ENCODE measurements at regions not wholly inside any gene's neighbourhood (a gene's known extent, or its start where the extent isn't known, plus 50 kb on each side); places are given as distances from the start of the nearest gene placed in this dataset.
"Not testable (repeated sequence)": the region's sequence is repeated elsewhere in the genome, so short reads cannot be mapped to it uniquely, and the experiment has no call there.

- no peak for DNase-seq
- H3K27me3 ChIP-seq, result no peaks in the 10 kb centered on the region
- intact Hi-C loops (cut with DNase I; ENCODE audit: low total_unique reads), result no loop called here
- TF ChIP-seq, protein P1, sequence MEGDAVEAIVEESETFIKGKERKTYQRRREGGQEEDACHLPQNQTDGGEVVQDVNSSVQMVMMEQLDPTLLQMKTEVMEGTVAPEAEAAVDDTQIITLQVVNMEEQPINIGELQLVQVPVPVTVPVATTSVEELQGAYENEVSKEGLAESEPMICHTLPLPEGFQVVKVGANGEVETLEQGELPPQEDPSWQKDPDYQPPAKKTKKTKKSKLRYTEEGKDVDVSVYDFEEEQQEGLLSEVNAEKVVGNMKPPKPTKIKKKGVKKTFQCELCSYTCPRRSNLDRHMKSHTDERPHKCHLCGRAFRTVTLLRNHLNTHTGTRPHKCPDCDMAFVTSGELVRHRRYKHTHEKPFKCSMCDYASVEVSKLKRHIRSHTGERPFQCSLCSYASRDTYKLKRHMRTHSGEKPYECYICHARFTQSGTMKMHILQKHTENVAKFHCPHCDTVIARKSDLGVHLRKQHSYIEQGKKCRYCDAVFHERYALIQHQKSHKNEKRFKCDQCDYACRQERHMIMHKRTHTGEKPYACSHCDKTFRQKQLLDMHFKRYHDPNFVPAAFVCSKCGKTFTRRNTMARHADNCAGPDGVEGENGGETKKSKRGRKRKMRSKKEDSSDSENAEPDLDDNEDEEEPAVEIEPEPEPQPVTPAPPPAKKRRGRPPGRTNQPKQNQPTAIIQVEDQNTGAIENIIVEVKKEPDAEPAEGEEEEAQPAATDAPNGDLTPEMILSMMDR (IDR thresholded peaks at IDR 0.05), result no peak
- TF ChIP-seq POLR2A (IDR thresholded peaks at IDR 0.05), result no peak
- 51 to 59% methylated on average over 3 of the region's 3 CpGs for WGBS, 2 donors
- no peaks in the 10 kb centered on the region for H3K36me3 ChIP-seq (ENCODE audit: low read depth, missing control alignments)
- no peak overlapping the region for H3K4me3 ChIP-seq
- no peak overlapping the region for H3K27ac ChIP-seq
- H3K4me1 ChIP-seq, result no peaks in the 10 kb centered on the region
- H3K9me3 ChIP-seq, result no peaks in the 10 kb centered on the region
Observed at GRCh38 chr5:21398511-21398910, 1410.5 kb upstream of the CDH18 start.

- intact Hi-C loops (cut with DNase I; ENCODE audit: low total_unique reads), result no loop called here
- H3K9me3 ChIP-seq, result no peaks in the 10 kb centered on the region
- TF ChIP-seq, protein P1 (IDR thresholded peaks at IDR 0.05), result no peak
- TF ChIP-seq POLR2A (IDR thresholded peaks at IDR 0.05), result no peak
- no peak overlapping the region for H3K27ac ChIP-seq
- H3K36me3 ChIP-seq (ENCODE audit: low read depth, missing control alignments), result no peaks in the 10 kb centered on the region
- DNase-seq, result no peak
- H3K27me3 ChIP-seq, result no peaks in the 10 kb centered on the region
- no peak overlapping the region for H3K4me3 ChIP-seq
- H3K4me1 ChIP-seq, result no peaks in the 10 kb centered on the region
- WGBS, 2 donors, result 98% methylated on average over 2 of the region's 2 CpGs
Observed at GRCh38 chr5:21397693-21398092, 1409.7 kb upstream of the CDH18 start.

- no peak overlapping the region for H3K4me3 ChIP-seq
- intact Hi-C loops (cut with DNase I; ENCODE audit: low total_unique reads), result no loop called here
- H3K27ac ChIP-seq, result no peak overlapping the region
- no peaks in the 10 kb centered on the region for H3K36me3 ChIP-seq (ENCODE audit: low read depth, missing control alignments)
- TF ChIP-seq, protein P1 (IDR thresholded peaks at IDR 0.05), result no peak
- no peak for TF ChIP-seq POLR2A (IDR thresholded peaks at IDR 0.05)
- no peaks in the 10 kb centered on the region for H3K9me3 ChIP-seq
- no peaks in the 10 kb centered on the region for H3K27me3 ChIP-seq
- WGBS, 2 donors, result 60 to 80% methylated on average over 1 of the region's 1 CpG
- no peak for DNase-seq
- H3K4me1 ChIP-seq, result no peaks in the 10 kb centered on the region
Observed at GRCh38 chr5:21391506-21391905, 1403.5 kb upstream of the CDH18 start.

- H3K4me3 ChIP-seq; DNase-seq; H3K36me3 ChIP-seq (ENCODE audit: low read depth, missing control alignments); H3K27ac ChIP-seq; H3K4me1 ChIP-seq; H3K27me3 ChIP-seq; intact Hi-C loops (cut with DNase I; ENCODE audit: low total_unique reads); H3K9me3 ChIP-seq: not testable (repeated sequence)
Observed at GRCh38 chr5:21360754-21361153, 1372.8 kb upstream of the CDH18 start.

- H3K4me3 ChIP-seq, result peak overlapping the region in 1 of 2 donors; percentile 26
- H3K4me1 ChIP-seq; H3K36me3 ChIP-seq (ENCODE audit: low read depth, missing control alignments); H3K27ac ChIP-seq; intact Hi-C loops (cut with DNase I; ENCODE audit: low total_unique reads); H3K27me3 ChIP-seq; H3K9me3 ChIP-seq: not testable (repeated sequence)
- peak; percentile 64 for DNase-seq
- WGBS, 2 donors, result 27 to 62% methylated on average over 2 to 3 of the region's 3 CpGs
Observed at GRCh38 chr5:21341948-21342261, 1353.9 kb upstream of the CDH18 start.

DNA sequence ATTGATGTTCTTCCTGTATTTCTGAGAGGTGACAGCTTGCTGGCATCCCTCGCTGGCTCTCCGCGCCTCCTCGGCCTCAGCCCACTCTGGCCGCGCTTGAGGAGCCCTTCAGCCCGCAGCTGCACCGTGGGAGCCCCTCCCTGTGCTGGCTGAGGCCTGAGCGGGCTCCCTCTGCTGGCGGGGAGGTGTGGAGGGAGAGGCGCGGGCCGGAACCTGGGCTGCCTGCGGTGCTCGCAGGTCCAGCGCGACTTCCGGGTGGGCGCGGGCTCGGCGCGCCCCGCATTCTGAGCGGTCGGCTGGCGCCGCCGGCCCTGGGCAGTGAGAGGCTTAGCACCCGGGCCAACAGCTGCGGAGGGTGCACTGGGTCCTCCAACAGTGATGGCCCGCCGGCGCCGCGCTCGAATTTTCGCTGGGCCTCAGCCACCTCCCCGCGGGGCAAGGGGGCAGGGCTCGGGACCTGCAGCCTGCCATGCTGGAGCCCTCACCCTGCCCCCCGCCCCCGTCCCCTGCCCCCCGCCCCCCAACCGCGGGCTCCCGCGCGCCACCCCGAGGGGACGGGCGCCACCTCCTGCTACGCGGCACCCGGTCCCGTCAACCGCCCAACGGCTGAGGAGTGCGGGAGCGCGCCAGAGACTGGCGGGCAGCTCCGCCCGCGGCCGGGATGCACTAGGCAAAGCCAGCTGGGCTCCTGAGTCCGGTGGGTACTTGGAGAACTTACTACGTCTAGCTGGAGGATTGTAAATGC lies 1353.4 kb upstream of the CDH18 start:
- H3K36me3 ChIP-seq (ENCODE audit: low read depth, missing control alignments); intact Hi-C loops (cut with DNase I; ENCODE audit: low total_unique reads); H3K27ac ChIP-seq; H3K9me3 ChIP-seq; H3K27me3 ChIP-seq; H3K4me1 ChIP-seq: not testable (repeated sequence)
- DNase-seq, result peak; percentile 20
- WGBS, 2 donors, result 62% methylated on average over 18 of the region's 68 CpGs; no CpG with 5 or more reads in 1 of the 2 donors
- peak overlapping the region; percentile 26 to 29 for H3K4me3 ChIP-seq

- H3K36me3 ChIP-seq (ENCODE audit: low read depth, missing control alignments); intact Hi-C loops (cut with DNase I; ENCODE audit: low total_unique reads); H3K27me3 ChIP-seq; H3K4me3 ChIP-seq; H3K4me1 ChIP-seq; H3K9me3 ChIP-seq; DNase-seq; H3K27ac ChIP-seq: not testable (repeated sequence)
- 50 to 79% methylated on average over 2 of the region's 3 CpGs for WGBS, 2 donors
Observed at GRCh38 chr5:21340233-21340632, 1352.2 kb upstream of the CDH18 start.

DNA sequence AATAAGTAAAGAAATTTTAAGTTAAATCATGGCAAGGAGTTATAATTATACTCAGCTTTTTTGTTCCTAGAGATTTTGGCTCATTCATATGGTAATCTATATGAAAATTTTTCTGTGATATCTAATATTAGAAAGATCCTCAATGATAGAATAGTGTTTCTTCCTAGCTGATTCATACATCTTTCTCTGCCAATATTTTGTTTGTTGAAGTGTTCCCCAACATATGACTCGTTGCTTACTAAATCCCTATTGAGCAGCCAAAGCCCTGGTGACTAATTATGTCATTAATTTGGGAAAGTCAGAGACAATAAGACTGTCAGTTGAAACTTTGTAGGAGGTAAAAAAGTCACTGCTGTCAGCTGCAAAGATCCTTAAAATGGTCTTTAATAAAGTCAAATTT lies 1348.5 kb upstream of the CDH18 start:
- H3K36me3 ChIP-seq (ENCODE audit: low read depth, missing control alignments); H3K27ac ChIP-seq; H3K9me3 ChIP-seq; H3K27me3 ChIP-seq; intact Hi-C loops (cut with DNase I; ENCODE audit: low total_unique reads); H3K4me3 ChIP-seq; DNase-seq; H3K4me1 ChIP-seq: not testable (repeated sequence)
- WGBS, 2 donors, result 25 to 57% methylated on average over 1 of the region's 1 CpG

GRCh38 chr5:21315376-21315775 lies 1327.4 kb upstream of the CDH18 start:
- WGBS, 2 donors, result 89 to 93% methylated on average over 3 of the region's 3 CpGs
- intact Hi-C loops (cut with DNase I; ENCODE audit: low total_unique reads); H3K4me3 ChIP-seq; DNase-seq; H3K27ac ChIP-seq; H3K36me3 ChIP-seq (ENCODE audit: low read depth, missing control alignments); H3K4me1 ChIP-seq; H3K9me3 ChIP-seq; H3K27me3 ChIP-seq: not testable (repeated sequence)

- DNase-seq; H3K4me1 ChIP-seq; H3K4me3 ChIP-seq; H3K27ac ChIP-seq; H3K27me3 ChIP-seq; H3K36me3 ChIP-seq (ENCODE audit: low read depth, missing control alignments); intact Hi-C loops (cut with DNase I; ENCODE audit: low total_unique reads); H3K9me3 ChIP-seq: not testable (repeated sequence)
Observed at GRCh38 chr5:21301205-21301604, 1313.2 kb upstream of the CDH18 start.

All from testis (tissue), 2 donors.